SJSA1 (cell line): ENCODE measurements at regions not wholly inside any gene's neighbourhood (a gene's known extent, or its start where the extent isn't known, plus 50 kb on each side); places are given as distances from the start of the nearest gene placed in this dataset.

Experiments used
- DNase-seq, 2 experiments: peaks; one replicate each; pipeline ENCODE4 v3.0.0-alpha.2; 2015 to 2020; ENCODE audit warnings: low spot score in 2 of 2, low read depth in 1 of 2
- H3K27ac ChIP-seq: fragments of 250-450 bp; sonication (Bioruptor Pico); 2 replicates; pipeline ENCODE4 v1.5.1; 2020; ENCODE audit warnings: mild to moderate bottlenecking, moderate library complexity
- H3K27me3 ChIP-seq: fragments of 250-450 bp; sonication (Bioruptor Pico); replicated peaks from 2 replicates; pipeline ENCODE4 v1.5.1; 2020; ENCODE audit warnings: mild to moderate bottlenecking, moderate library complexity
- H3K36me3 ChIP-seq: fragments of 250-450 bp; sonication (Bioruptor Pico); 2 replicates; pipeline ENCODE4 v1.5.1; 2020; ENCODE audit warnings: mild to moderate bottlenecking
- H3K4me1 ChIP-seq: fragments of 250-450 bp; sonication (Bioruptor Pico); replicated peaks from 2 replicates; pipeline ENCODE4 v1.6.1; 2021; ENCODE audit warnings: mild to moderate bottlenecking
- H3K4me3 ChIP-seq: fragments of 250-450 bp; sonication (Bioruptor Pico); 2 replicates; pipeline ENCODE4 v1.5.1; 2020; ENCODE audit warnings: mild to moderate bottlenecking
- H3K9me3 ChIP-seq: fragments of 250-450 bp; sonication (Bioruptor Pico); replicated peaks from 2 replicates; pipeline ENCODE4 v1.5.1; 2020; ENCODE audit warnings: mild to moderate bottlenecking

GRCh38 chr20:24303393-24304170 is 165.8 kb upstream of the SYNDIG1 start:
- no peaks in the 10 kb centered on the region for H3K4me1 ChIP-seq
- DNase-seq, result peak in 1 of 2 experiments; percentile 5
- H3K27ac ChIP-seq, result no peak overlapping the region
- H3K4me3 ChIP-seq, result no peak overlapping the region
- H3K27me3 ChIP-seq, result peaks cover 8% of the 10 kb centered on the region
- no peaks in the 10 kb centered on the region for H3K36me3 ChIP-seq
- H3K9me3 ChIP-seq, result no peaks in the 10 kb centered on the region

GRCh38 chr20:24297993-24298392 is 171.4 kb upstream of the SYNDIG1 start:
- Histone ChIP-seq H3K9me3 (no peaks in the 10 kb centered on the region), H3K27ac (no peak overlapping the region), H3K4me3 (no peak overlapping the region), H3K4me1 (no peaks in the 10 kb centered on the region), H3K27me3 (peaks cover 3% of the 10 kb centered on the region; the same call in 1 of the 2 replicates), H3K36me3 (no peaks in the 10 kb centered on the region)
- no peak for DNase-seq

GRCh38 chr20:24296477-24297261 is 172.8 kb upstream of the SYNDIG1 start:
- DNase-seq, result no peak
- no peaks in the 10 kb centered on the region for H3K36me3 ChIP-seq

GRCh38 chr20:24291014-24291413 is 178.4 kb upstream of the SYNDIG1 start:
- Histone ChIP-seq H3K4me1 (no peaks in the 10 kb centered on the region), H3K27me3 (no peaks in the 10 kb centered on the region; the same call in 1 of the 2 replicates), H3K36me3 (no peaks in the 10 kb centered on the region), H3K9me3 (peaks cover 3% of the 10 kb centered on the region; the same call in 1 of the 2 replicates), H3K4me3 (no peak overlapping the region), H3K27ac (no peak overlapping the region)
- DNase-seq, result no peak

More at GRCh38 chr20:24296477-24297261, 172.8 kb upstream of the SYNDIG1 start:
- Histone ChIP-seq H3K27ac (no peak overlapping the region), H3K9me3 (no peaks in the 10 kb centered on the region), H3K27me3 (peaks cover 3% of the 10 kb centered on the region; the same call in 1 of the 2 replicates), H3K4me3 (no peak overlapping the region), H3K4me1 (no peaks in the 10 kb centered on the region)

- H3K27me3 ChIP-seq, result no peaks in the 10 kb centered on the region; the same call in 1 of the 2 replicates
- no peak for DNase-seq
- peaks cover 3% of the 10 kb centered on the region; the same call in 1 of the 2 replicates for H3K9me3 ChIP-seq
- no peaks in the 10 kb centered on the region for H3K36me3 ChIP-seq
- H3K27ac ChIP-seq, result no peak overlapping the region
- H3K4me1 ChIP-seq, result no peaks in the 10 kb centered on the region
- H3K4me3 ChIP-seq, result no peak overlapping the region
Measured at GRCh38 chr20:24289737-24290481, 179.5 kb upstream of the SYNDIG1 start.

GRCh38 chr20:24283186-24283585 is 186.2 kb upstream of the SYNDIG1 start:
- DNase-seq, result no peak
- Histone ChIP-seq H3K9me3 (peaks cover 3% of the 10 kb centered on the region; the same call in 1 of the 2 replicates), H3K4me3 (no peak overlapping the region), H3K27me3 (no peaks in the 10 kb centered on the region; the same call in 1 of the 2 replicates), H3K36me3 (no peaks in the 10 kb centered on the region), H3K4me1 (no peaks in the 10 kb centered on the region), H3K27ac (no peak overlapping the region)

- Histone ChIP-seq H3K36me3 (no peaks in the 10 kb centered on the region), H3K27ac (no peak overlapping the region), H3K4me1 (no peaks in the 10 kb centered on the region), H3K27me3 (no peaks in the 10 kb centered on the region), H3K4me3 (no peak overlapping the region), H3K9me3 (no peaks in the 10 kb centered on the region)
- DNase-seq, result no peak
Measured at GRCh38 chr20:24277196-24277595, 192.2 kb upstream of the SYNDIG1 start.

- Histone ChIP-seq H3K27ac (no peak overlapping the region), H3K27me3 (no peaks in the 10 kb centered on the region)
Measured at GRCh38 chr20:24275946-24276705, 193.3 kb upstream of the SYNDIG1 start.

GRCh38 chr20:24273251-24273650 is 196.2 kb upstream of the SYNDIG1 start:
- DNase-seq, result no peak
- Histone ChIP-seq H3K36me3 (no peaks in the 10 kb centered on the region), H3K27ac (no peak overlapping the region), H3K27me3 (no peaks in the 10 kb centered on the region; the same call in 1 of the 2 replicates), H3K4me1 (no peaks in the 10 kb centered on the region), H3K4me3 (no peak overlapping the region), H3K9me3 (no peaks in the 10 kb centered on the region)

More at GRCh38 chr20:24275946-24276705, 193.3 kb upstream of the SYNDIG1 start:
- Histone ChIP-seq H3K9me3 (no peaks in the 10 kb centered on the region), H3K4me3 (no peak overlapping the region), H3K36me3 (no peaks in the 10 kb centered on the region), H3K4me1 (no peaks in the 10 kb centered on the region)
- no peak for DNase-seq

- Histone ChIP-seq H3K27me3 (no peaks in the 10 kb centered on the region), H3K4me3 (no peak overlapping the region), H3K27ac (no peak overlapping the region), H3K36me3 (no peaks in the 10 kb centered on the region), H3K4me1 (no peaks in the 10 kb centered on the region), H3K9me3 (no peaks in the 10 kb centered on the region)
- no peak for DNase-seq
Measured at GRCh38 chr20:24261351-24261750, 208.1 kb upstream of the SYNDIG1 start.

GRCh38 chr20:24257171-24257570 is 212.3 kb upstream of the SYNDIG1 start:
- DNase-seq, result no peak

GRCh38 chr20:24256307-24256706 is 213.1 kb upstream of the SYNDIG1 start:
- Histone ChIP-seq H3K27ac (no peak overlapping the region), H3K9me3 (no peaks in the 10 kb centered on the region), H3K27me3 (no peaks in the 10 kb centered on the region), H3K4me1 (no peaks in the 10 kb centered on the region), H3K4me3 (no peak overlapping the region), H3K36me3 (no peaks in the 10 kb centered on the region)
- no peak for DNase-seq

More at GRCh38 chr20:24257171-24257570, 212.3 kb upstream of the SYNDIG1 start:
- H3K4me1 ChIP-seq, result no peaks in the 10 kb centered on the region
- H3K27ac ChIP-seq, result no peak overlapping the region
- H3K9me3 ChIP-seq, result no peaks in the 10 kb centered on the region
- no peak overlapping the region for H3K4me3 ChIP-seq
- no peaks in the 10 kb centered on the region for H3K36me3 ChIP-seq
- H3K27me3 ChIP-seq, result no peaks in the 10 kb centered on the region

- no peaks in the 10 kb centered on the region for H3K27me3 ChIP-seq
- H3K36me3 ChIP-seq, result no peaks in the 10 kb centered on the region
- no peak for DNase-seq
- no peak overlapping the region for H3K27ac ChIP-seq
- H3K4me1 ChIP-seq, result no peaks in the 10 kb centered on the region
- no peak overlapping the region for H3K4me3 ChIP-seq
- H3K9me3 ChIP-seq, result no peaks in the 10 kb centered on the region
Measured at GRCh38 chr20:24254480-24254879, 214.9 kb upstream of the SYNDIG1 start.
